Gastroesophageal sphincter (tissue), 4 donors: ENCODE measurements at regions not wholly inside any gene's neighbourhood (a gene's known extent, or its start where the extent isn't known, plus 50 kb on each side); places are given as distances from the start of the nearest gene placed in this dataset.

Experiments
- ATAC-seq: fragments of 150-250 bp; one replicate; pipeline ENCODE4 v1.9.1; 2016; ENCODE audit warnings: mild to moderate bottlenecking, moderate library complexity
- H3K27ac ChIP-seq, 4 donors: fragments of 200-600 bp; sonication (generic) in 3 of 4; 1 replicate in 3 of 4; 2 replicates in 1 of 4; pipeline ENCODE4 v1.5.1; 2016 to 2019
- H3K27me3 ChIP-seq: fragments of 200-600 bp; sonication (generic); one replicate; pipeline ENCODE4 v1.5.1; 2019
- H3K36me3 ChIP-seq, 2 donors: fragments of 200-600 bp; sonication (generic); one replicate each; pipeline ENCODE4 v1.5.1; 2019; ENCODE audit warnings: control low read depth in 1 of 2
- H3K4me1 ChIP-seq, 3 donors: fragments of 200-600 bp; sonication (generic); 1 replicate in 2 of 3; 2 replicates in 1 of 3; pipeline ENCODE4 v1.5.1; 2016 to 2019; ENCODE audit warnings: control low read depth in 2 of 3
- H3K4me3 ChIP-seq, 2 donors: fragments of 200-600 bp; sonication (generic); one replicate each; pipeline ENCODE4 v1.5.1; 2019; ENCODE audit warnings: mild to moderate bottlenecking in 1 of 2, moderate library complexity in 1 of 2
- H3K9me3 ChIP-seq, 3 donors: fragments of 200-600 bp; sonication (generic); one replicate each; pipeline ENCODE4 v1.5.1; 2017 to 2019; ENCODE audit warnings: control low read depth in 2 of 3
- CTCF ChIP-seq, 4 experiments: fragments of 200-600 bp in 2 of 4; fragments of 450-650 bp in 2 of 4; sonication (generic) in 1 of 4; IDR thresholded peaks; one replicate each; pipeline ENCODE4 v1.5.1; 2017 to 2019; ENCODE audit warnings: antibody characterized with exemption in 4 of 4, mild to moderate bottlenecking in 2 of 4, moderate library complexity in 2 of 4
- EP300 ChIP-seq: sonication (generic); formaldehyde crosslinking; IDR thresholded peaks from one replicate; pipeline ENCODE4 v1.6.1; 2017; ENCODE audit warnings: antibody characterized with exemption, mild to moderate bottlenecking
- POLR2A ChIP-seq, 2 donors: fragments of 450-650 bp; IDR thresholded peaks; one replicate each; pipeline ENCODE4 v1.6.1; 2017; ENCODE audit warnings: antibody characterized with exemption in 2 of 2, mild to moderate bottlenecking in 2 of 2, moderate library complexity in 1 of 2
- POLR2AphosphoS5 ChIP-seq: sonication (generic); formaldehyde crosslinking; IDR thresholded peaks from one replicate; pipeline ENCODE4 v1.6.1; 2017; ENCODE audit warnings: antibody characterized with exemption
- WGBS, 2 donors: methylation state at CpG; one replicate each; pipeline ENCODE4 v1.1.5; 2018; ENCODE audit warnings: low coverage in 1 of 2; 5-methylcytosine and 5-hydroxymethylcytosine counted together

- Histone ChIP-seq H3K4me3 (no peak overlapping the region), H3K27me3 (no peaks in the 10 kb centered on the region), H3K27ac (no peak overlapping the region), H3K36me3 (no peaks in the 10 kb centered on the region), H3K4me1 (no peaks in the 10 kb centered on the region), H3K9me3 (no peaks in the 10 kb centered on the region)
- 43 to 53% methylated on average over 6 of the region's 6 CpGs for WGBS, 2 donors
- no peak for ATAC-seq
- no peak for TF ChIP-seq POLR2A (IDR thresholded peaks at IDR 0.05)
Measured at GRCh38 chr1:118326960-118327629, 142.1 kb upstream of the SPAG17 start.

GRCh38 chr1:118325550-118326225 lies 140.7 kb upstream of the SPAG17 start:
- H3K4me1 ChIP-seq, result no peaks in the 10 kb centered on the region
- no peak for TF ChIP-seq EP300
- TF ChIP-seq POLR2AphosphoS5, result no peak
- TF ChIP-seq POLR2A (IDR thresholded peaks at IDR 0.05), result no peak
- TF ChIP-seq CTCF (IDR thresholded peaks at IDR 0.05), result no peak
- no peaks in the 10 kb centered on the region for H3K27me3 ChIP-seq
- H3K4me3 ChIP-seq, result no peak overlapping the region
- no peaks in the 10 kb centered on the region for H3K36me3 ChIP-seq
- no peak overlapping the region for H3K27ac ChIP-seq
- H3K9me3 ChIP-seq, result no peaks in the 10 kb centered on the region
- no peak for ATAC-seq

- Histone ChIP-seq H3K4me3 (no peak overlapping the region), H3K36me3 (no peaks in the 10 kb centered on the region), H3K4me1 (no peaks in the 10 kb centered on the region), H3K9me3 (no peaks in the 10 kb centered on the region), H3K27ac (no peak overlapping the region), H3K27me3 (no peaks in the 10 kb centered on the region)
- ATAC-seq, result no peak
- TF ChIP-seq EP300, result no peak
- no peak for TF ChIP-seq CTCF (IDR thresholded peaks at IDR 0.05)
- TF ChIP-seq POLR2AphosphoS5, result no peak
- no peak for TF ChIP-seq POLR2A (IDR thresholded peaks at IDR 0.05)
- 0 to 38% methylated on average over 1 of the region's 1 CpG for WGBS, 2 donors
Measured at GRCh38 chr1:118323246-118323645, 138.2 kb upstream of the SPAG17 start.

DNA sequence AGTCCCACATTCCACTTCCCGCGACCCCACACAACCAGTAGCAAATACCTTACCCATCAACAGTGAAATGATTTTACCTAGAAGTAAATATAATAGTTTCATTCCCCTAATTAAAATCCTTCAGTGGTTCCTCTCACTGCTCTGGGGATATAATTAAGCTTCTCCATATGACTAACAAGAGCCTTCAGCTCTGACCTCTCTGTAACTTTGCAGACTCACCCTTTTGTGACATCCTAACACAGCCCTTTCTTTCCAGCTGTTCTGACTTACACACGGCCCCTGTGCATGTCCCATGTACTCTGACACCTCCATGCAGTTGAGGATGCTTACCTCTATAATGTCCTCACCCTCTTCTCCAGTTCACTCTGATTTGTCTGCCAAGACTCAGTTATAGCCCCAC lies 137.3 kb upstream of the SPAG17 start:
- ATAC-seq, result no peak
- WGBS, 2 donors, result 49 to 71% methylated on average over 3 of the region's 3 CpGs
- H3K4me1 ChIP-seq, result peaks cover 0 to 3% (median 0%) of the 10 kb centered on the region in 3 donors
- H3K36me3 ChIP-seq, result no peaks in the 10 kb centered on the region
- H3K9me3 ChIP-seq, result no peaks in the 10 kb centered on the region
- no peak overlapping the region for H3K4me3 ChIP-seq
- TF ChIP-seq POLR2A (IDR thresholded peaks at IDR 0.05) (no peak), CTCF (IDR thresholded peaks at IDR 0.05) (no peak), EP300 (no peak), POLR2AphosphoS5 (no peak)
- no peaks in the 10 kb centered on the region for H3K27me3 ChIP-seq
- H3K27ac ChIP-seq, result no peak overlapping the region

DNA sequence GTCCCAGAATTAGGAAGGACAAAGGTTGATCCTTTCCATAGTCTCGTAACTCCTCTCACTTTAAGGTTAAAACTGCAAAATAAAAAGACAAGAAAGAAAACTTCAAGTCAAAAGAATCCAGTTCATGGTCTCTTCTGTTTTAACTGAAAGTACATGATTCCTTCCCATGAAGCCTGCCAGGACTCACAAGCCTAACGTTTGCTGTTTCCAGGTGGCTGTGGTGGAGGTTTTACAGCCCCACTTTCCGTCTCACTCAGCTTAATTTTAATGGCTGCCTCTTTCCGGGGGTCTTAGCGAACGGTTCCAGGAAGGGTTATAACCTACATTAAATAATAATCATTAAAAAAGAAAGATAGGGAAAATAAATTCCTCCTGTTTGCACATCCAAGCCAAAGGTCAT lies 136.8 kb upstream of the SPAG17 start:
- no peaks in the 10 kb centered on the region for H3K36me3 ChIP-seq
- no peaks in the 10 kb centered on the region for H3K9me3 ChIP-seq
- H3K4me1 ChIP-seq, result peaks cover 0 to 3% (median 0%) of the 10 kb centered on the region in 3 donors
- no peak overlapping the region for H3K4me3 ChIP-seq
- TF ChIP-seq POLR2A (IDR thresholded peaks at IDR 0.05) (no peak), CTCF (IDR thresholded peaks at IDR 0.05) (no peak), POLR2AphosphoS5 (no peak), EP300 (no peak)
- WGBS, 2 donors, result 37 to 51% methylated on average over 6 of the region's 6 CpGs
- H3K27me3 ChIP-seq, result no peaks in the 10 kb centered on the region
- no peak overlapping the region for H3K27ac ChIP-seq
- ATAC-seq, result no peak
